ENCODE measurements at regions not wholly inside any gene's neighbourhood (a gene's known extent, or its start where the extent isn't known, plus 50 kb on each side); places are given as distances from the start of the nearest gene placed in this dataset.
A peak's percentile ranks its signal among the peaks of the same experiment; 100 is the strongest.

DNA sequence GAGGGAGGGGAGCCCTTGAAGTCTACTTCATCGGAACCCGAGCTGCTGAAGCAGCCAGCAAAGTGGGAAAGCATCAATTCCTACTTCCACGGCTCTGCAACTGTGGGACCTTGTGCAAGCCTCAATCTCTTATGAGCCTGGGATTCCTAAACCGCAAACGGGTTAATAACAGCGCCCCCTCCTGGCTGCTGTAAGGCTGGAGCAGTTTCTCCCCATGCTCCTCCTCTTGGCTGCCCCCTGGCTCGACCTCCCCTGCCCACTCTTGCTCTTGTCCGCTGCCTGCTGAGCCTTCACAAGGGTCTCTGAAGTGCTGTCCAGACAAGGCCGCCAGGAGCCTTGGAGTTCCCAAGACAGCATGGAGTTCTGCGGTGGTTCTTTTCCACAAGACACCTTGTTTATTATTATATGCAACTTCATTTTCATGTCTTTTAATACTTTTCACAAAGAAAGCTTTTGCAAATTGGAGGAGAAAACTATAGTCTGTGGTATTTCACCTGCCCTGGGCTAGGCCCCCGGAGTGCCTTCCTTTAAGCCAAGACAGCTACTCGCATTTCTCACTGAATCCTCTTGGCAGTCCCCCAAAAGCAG, 157.2 kb downstream of the DDX1 start:
- DNase-seq: no peak
- no peak for TF ChIP-seq POLR2A (IDR thresholded peaks at IDR 0.05)
- TF ChIP-seq, protein P1, sequence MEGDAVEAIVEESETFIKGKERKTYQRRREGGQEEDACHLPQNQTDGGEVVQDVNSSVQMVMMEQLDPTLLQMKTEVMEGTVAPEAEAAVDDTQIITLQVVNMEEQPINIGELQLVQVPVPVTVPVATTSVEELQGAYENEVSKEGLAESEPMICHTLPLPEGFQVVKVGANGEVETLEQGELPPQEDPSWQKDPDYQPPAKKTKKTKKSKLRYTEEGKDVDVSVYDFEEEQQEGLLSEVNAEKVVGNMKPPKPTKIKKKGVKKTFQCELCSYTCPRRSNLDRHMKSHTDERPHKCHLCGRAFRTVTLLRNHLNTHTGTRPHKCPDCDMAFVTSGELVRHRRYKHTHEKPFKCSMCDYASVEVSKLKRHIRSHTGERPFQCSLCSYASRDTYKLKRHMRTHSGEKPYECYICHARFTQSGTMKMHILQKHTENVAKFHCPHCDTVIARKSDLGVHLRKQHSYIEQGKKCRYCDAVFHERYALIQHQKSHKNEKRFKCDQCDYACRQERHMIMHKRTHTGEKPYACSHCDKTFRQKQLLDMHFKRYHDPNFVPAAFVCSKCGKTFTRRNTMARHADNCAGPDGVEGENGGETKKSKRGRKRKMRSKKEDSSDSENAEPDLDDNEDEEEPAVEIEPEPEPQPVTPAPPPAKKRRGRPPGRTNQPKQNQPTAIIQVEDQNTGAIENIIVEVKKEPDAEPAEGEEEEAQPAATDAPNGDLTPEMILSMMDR (IDR thresholded peaks at IDR 0.05): peak in 1 of 6 experiments; percentile 12
- no peaks in the 10 kb centered on the region for H3K36me3 ChIP-seq
- no peaks in the 10 kb centered on the region for H3K27me3 ChIP-seq
- no peak overlapping the region for H3K27ac ChIP-seq
- intact Hi-C loops (cut with DNase I): no loop called here
- H3K9me3 ChIP-seq: no peaks in the 10 kb centered on the region
- WGBS, 2 donors: 73 to 81% methylated on average over 10 to 12 of the region's 12 CpGs
- peaks cover 0 to 42% (median 20%) of the 10 kb centered on the region in 3 donors for H3K4me1 ChIP-seq
- H3K4me3 ChIP-seq: no peak overlapping the region

DNA sequence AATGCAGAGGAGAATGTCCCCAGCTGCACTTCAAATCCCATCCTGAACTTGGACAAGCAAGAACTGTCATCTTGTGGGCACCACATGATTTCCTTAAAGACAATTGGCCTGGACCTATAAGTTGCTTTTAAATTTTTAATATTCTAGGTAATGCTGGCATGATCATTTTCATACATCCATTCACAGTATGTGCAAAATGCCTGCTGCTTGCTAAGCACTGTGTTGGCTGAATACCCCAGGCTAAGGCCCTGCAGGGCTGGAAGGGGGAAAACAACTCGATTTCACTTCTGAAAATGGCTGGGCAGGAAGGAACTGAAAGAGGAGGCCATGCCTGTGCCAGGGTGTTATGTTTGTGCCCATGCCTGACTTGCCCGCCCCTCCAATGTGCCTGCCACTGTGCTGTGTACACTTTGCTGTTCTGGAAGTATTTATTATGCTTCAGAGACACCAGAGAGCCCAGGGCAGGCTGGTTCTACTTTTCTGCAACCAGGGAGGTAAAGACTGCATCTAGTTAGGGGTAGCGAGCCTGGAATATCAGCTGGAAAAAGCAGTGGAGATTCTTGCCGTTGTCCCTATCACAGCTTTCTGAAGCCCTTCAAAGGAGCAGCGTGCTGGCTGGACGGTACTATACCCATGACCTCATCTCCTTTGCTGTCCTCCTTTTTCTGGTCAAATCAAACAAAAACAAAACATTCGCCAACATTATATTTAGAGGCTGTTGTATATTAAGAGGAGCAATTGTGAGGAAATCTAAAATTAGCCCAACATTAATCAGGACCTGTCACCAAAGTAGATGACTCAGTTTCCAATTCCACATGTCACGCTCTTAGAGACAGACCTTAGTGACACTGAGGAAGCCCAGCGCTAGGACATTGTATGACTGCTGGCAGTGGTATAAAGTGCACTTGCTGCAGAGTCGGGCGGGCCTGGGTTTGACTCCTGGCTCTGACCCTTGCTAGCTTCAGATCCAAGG, 158.1 kb downstream of the DDX1 start:
- Histone ChIP-seq H3K27ac (peak overlapping the region in 2 of 4 donors; percentile 42 to 65), H3K27me3 (no peaks in the 10 kb centered on the region), H3K9me3 (no peaks in the 10 kb centered on the region), H3K4me3 (no peak overlapping the region), H3K36me3 (no peaks in the 10 kb centered on the region), H3K4me1 (peaks cover 0 to 42% (median 20%) of the 10 kb centered on the region in 3 donors)
- intact Hi-C loops (cut with DNase I): no loop called here
- WGBS, 2 donors: 54 to 74% methylated on average over 11 of the region's 11 CpGs
- no peak for DNase-seq
- TF ChIP-seq POLR2A (IDR thresholded peaks at IDR 0.05): no peak
- TF ChIP-seq, protein P1 (IDR thresholded peaks at IDR 0.05): no peak

DNA sequence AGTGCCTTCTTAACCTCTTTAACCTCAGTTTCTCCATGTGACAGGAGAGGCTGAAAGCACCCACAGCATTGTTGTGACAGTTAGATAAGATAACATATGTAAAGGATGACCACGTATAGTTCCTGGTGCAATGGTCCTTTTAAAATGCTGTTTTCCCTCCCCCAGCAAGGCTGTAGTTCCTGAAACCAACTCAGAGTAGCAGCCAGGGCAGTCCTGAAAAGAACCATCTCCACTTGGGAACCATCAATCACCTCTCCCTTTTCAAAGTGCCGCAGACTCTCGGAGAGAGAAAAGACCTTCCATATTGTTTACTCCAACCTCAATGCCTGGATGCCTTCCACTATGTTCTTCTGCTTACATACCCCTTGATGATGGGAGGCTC, 158.8 kb downstream of the DDX1 start:
- no peak for TF ChIP-seq POLR2A (IDR thresholded peaks at IDR 0.05)
- Histone ChIP-seq H3K36me3 (no peaks in the 10 kb centered on the region), H3K4me1 (peaks cover 0 to 37% (median 20%) of the 10 kb centered on the region in 3 donors), H3K27me3 (no peaks in the 10 kb centered on the region), H3K9me3 (no peaks in the 10 kb centered on the region), H3K27ac (no peak overlapping the region), H3K4me3 (no peak overlapping the region)
- intact Hi-C loops (cut with DNase I): no loop called here
- no peak for DNase-seq
- WGBS, 2 donors: 86 to 91% methylated on average over 3 of the region's 3 CpGs

DNA sequence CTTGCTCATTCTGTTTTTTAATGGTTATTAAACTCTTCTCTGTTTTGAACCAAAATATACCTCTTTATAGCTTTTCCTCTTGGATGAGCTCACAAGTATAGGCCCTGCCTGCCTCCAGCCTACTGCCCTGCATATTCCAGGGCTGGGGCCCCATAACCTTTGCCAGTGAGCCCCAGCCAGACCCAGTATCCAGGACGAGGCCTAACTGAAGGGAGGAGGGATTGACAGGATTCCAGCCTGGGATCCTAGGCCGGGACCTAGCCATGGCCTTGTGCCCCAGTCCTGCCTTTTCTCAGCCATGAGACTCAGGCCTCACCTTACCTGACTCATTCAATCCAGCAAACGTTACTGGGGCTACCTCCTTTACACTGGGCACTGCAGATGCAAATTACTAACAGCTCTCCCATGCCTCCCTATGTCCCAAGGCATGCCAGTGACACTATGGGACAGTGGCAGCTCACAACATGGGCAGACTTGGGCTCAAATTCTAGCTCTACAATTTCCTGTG, 159.2 kb downstream of the DDX1 start:
- Histone ChIP-seq H3K36me3 (no peaks in the 10 kb centered on the region), H3K9me3 (no peaks in the 10 kb centered on the region), H3K27ac (peak overlapping the region in 1 of 4 donors; percentile 2), H3K4me3 (no peak overlapping the region), H3K27me3 (no peaks in the 10 kb centered on the region), H3K4me1 (peaks cover 0 to 33% (median 16%) of the 10 kb centered on the region in 3 donors)
- intact Hi-C loops (cut with DNase I): no loop called here
- DNase-seq: no peak
- 100% methylated on average over 1 of the region's 3 CpGs; no CpG with 5 or more reads in 1 of the 2 donors for WGBS, 2 donors
- TF ChIP-seq POLR2A (IDR thresholded peaks at IDR 0.05): no peak
- TF ChIP-seq, protein P1 (IDR thresholded peaks at IDR 0.05): no peak

DNA sequence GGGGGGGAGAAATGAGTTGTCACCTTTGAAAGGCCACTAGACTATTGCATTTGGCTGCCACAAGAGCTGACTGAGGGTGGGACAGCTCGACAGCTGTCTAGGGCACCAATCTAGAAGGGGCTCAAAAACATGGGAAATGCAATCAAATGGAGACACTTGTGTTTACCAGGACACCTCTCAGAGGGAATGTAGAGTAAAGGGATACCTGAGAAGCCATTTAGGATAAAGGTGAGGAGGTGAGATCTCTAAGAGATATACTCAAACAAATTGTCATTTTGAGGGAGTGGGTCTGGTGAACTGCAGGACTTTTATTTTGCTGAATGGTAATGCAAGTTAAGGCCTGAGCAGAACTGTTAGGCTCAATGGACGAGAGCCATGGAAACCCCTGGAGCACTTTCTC, 159.8 kb downstream of the DDX1 start:
- DNase-seq: no peak
- no peaks in the 10 kb centered on the region for H3K36me3 ChIP-seq
- no peaks in the 10 kb centered on the region for H3K9me3 ChIP-seq
- no peak overlapping the region for H3K27ac ChIP-seq
- no peaks in the 10 kb centered on the region for H3K27me3 ChIP-seq
- intact Hi-C loops (cut with DNase I): no loop called here
- H3K4me3 ChIP-seq: no peak overlapping the region
- H3K4me1 ChIP-seq: peaks cover 0 to 29% (median 12%) of the 10 kb centered on the region in 3 donors
- 71 to 82% methylated on average over 2 of the region's 2 CpGs for WGBS, 2 donors
- TF ChIP-seq, protein P1 (IDR thresholded peaks at IDR 0.05): no peak
- TF ChIP-seq POLR2A (IDR thresholded peaks at IDR 0.05): no peak
